Testis (tissue), 2 donors: ENCODE measurements at regions not wholly inside any gene's neighbourhood (a gene's known extent, or its start where the extent isn't known, plus 50 kb on each side); places are given as distances from the start of the nearest gene placed in this dataset.

ENCODE experiments used
- DNase-seq: peaks from one replicate; pipeline ENCODE4 v3.0.0-alpha.2; 2019
- H3K27ac ChIP-seq, 2 donors: fragments of 200-600 bp; sonication (generic); one replicate each; pipeline ENCODE4 v1.5.1; 2019
- H3K27me3 ChIP-seq: fragments of 200-600 bp; sonication (generic); one replicate; pipeline ENCODE4 v1.5.1; 2019
- H3K36me3 ChIP-seq: fragments of 200-600 bp; sonication (generic); one replicate; pipeline ENCODE4 v1.5.1; 2017; ENCODE audit warnings: low read depth; ENCODE audit errors: missing control alignments
- H3K4me1 ChIP-seq: fragments of 200-600 bp; sonication (generic); one replicate; pipeline ENCODE4 v1.5.1; 2019
- H3K4me3 ChIP-seq, 2 donors: fragments of 200-600 bp; sonication (generic); one replicate each; pipeline ENCODE4 v1.5.1; 2017 to 2019
- H3K9me3 ChIP-seq: fragments of 200-600 bp; sonication (generic); one replicate; pipeline ENCODE4 v1.5.1; 2017
- POLR2A ChIP-seq: fragments of 450-650 bp; IDR thresholded peaks from one replicate; pipeline ENCODE4 v1.6.1; 2017; ENCODE audit warnings: antibody characterized with exemption, mild to moderate bottlenecking, moderate library complexity
- WGBS, 2 donors: methylation state at CpG; one replicate each; pipeline ENCODE4 v1.1.5; 2018; 5-methylcytosine and 5-hydroxymethylcytosine counted together
- intact Hi-C: fragments of 100-400 bp; cut with DNase I; formaldehyde crosslinking; loops from one replicate; pipeline ENCODE4 v1.15.1; 2023; ENCODE audit warnings: low total_unique reads
- TF ChIP-seq, protein P1 (sequence below), 3 experiments: fragments of 450-650 bp in 2 of 3; fragments of 200-600 bp in 1 of 3; sonication (generic) in 1 of 3; IDR thresholded peaks; one replicate each; pipeline ENCODE4 v1.5.1; 2016 to 2019; ENCODE audit warnings: antibody characterized with exemption in 3 of 3, mild to moderate bottlenecking in 2 of 3, moderate library complexity in 1 of 3

DNA sequence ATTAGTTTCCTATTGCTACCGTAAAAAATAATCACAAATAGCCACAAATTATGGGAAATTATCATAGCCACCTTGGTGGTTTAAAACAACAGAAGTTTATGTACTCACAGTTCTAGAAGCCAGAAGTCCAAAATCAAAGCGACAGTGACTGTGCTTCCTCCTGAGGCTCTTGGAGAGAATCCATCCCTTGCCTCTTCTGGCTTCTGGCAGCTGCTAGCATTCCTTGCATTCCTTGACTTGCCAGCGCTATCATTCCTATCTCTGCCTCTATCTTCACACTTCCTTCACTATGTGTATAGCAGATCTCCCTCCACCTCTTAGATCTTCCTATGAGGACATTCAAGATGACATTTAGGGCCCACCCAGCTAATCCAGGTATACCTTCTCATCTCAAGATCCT, 180.1 kb upstream of the USP25 start:
- H3K27ac ChIP-seq: no peak overlapping the region
- no peaks in the 10 kb centered on the region for H3K4me1 ChIP-seq
- DNase-seq: no peak
- H3K36me3 ChIP-seq: no peaks in the 10 kb centered on the region
- H3K27me3 ChIP-seq: no peaks in the 10 kb centered on the region
- no peak overlapping the region for H3K4me3 ChIP-seq
- TF ChIP-seq, protein P1, sequence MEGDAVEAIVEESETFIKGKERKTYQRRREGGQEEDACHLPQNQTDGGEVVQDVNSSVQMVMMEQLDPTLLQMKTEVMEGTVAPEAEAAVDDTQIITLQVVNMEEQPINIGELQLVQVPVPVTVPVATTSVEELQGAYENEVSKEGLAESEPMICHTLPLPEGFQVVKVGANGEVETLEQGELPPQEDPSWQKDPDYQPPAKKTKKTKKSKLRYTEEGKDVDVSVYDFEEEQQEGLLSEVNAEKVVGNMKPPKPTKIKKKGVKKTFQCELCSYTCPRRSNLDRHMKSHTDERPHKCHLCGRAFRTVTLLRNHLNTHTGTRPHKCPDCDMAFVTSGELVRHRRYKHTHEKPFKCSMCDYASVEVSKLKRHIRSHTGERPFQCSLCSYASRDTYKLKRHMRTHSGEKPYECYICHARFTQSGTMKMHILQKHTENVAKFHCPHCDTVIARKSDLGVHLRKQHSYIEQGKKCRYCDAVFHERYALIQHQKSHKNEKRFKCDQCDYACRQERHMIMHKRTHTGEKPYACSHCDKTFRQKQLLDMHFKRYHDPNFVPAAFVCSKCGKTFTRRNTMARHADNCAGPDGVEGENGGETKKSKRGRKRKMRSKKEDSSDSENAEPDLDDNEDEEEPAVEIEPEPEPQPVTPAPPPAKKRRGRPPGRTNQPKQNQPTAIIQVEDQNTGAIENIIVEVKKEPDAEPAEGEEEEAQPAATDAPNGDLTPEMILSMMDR (IDR thresholded peaks at IDR 0.05): no peak
- TF ChIP-seq POLR2A: no peak
- intact Hi-C loops: no loop called here
- no peaks in the 10 kb centered on the region for H3K9me3 ChIP-seq
- 44 to 59% methylated on average over 3 of the region's 3 CpGs for WGBS, 2 donors

DNA sequence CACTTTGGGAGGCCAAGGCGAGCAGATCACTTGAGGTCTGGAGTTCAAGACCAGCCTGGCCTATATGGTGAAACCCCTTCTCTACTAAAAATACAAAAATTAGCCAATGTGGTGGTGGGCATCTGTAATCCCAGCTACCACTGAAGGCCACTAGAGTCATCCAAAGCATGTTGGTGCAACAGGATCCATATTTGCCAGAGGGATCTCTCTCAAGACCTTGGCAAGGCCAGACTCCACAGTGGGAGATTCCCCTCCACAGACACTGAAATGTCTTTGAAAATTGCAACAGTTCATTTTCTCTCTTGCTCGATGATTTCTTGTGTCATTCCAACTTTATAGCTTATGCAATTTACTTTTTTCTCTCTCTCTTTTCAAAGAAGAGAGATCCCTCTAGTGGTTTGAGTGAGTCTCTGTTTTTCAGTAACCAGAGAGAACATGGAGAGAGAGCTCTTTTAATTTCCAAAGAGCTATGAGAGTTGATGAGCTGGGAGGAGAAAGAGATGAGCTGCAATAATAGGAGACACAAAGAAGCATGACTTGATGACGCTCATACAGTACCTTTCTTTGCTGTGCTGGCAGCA, 176.8 kb upstream of the USP25 start:
- H3K9me3 ChIP-seq: no peaks in the 10 kb centered on the region
- H3K27ac ChIP-seq: no peak overlapping the region
- H3K4me3 ChIP-seq: no peak overlapping the region
- intact Hi-C loops: no loop called here
- no peaks in the 10 kb centered on the region for H3K4me1 ChIP-seq
- no peaks in the 10 kb centered on the region for H3K36me3 ChIP-seq
- WGBS, 2 donors: 48 to 61% methylated on average over 3 of the region's 3 CpGs
- TF ChIP-seq POLR2A: no peak
- TF ChIP-seq, protein P1 (IDR thresholded peaks at IDR 0.05): peak; percentile 7 to 41 (median 20)
- H3K27me3 ChIP-seq: no peaks in the 10 kb centered on the region
- DNase-seq: no peak

DNA sequence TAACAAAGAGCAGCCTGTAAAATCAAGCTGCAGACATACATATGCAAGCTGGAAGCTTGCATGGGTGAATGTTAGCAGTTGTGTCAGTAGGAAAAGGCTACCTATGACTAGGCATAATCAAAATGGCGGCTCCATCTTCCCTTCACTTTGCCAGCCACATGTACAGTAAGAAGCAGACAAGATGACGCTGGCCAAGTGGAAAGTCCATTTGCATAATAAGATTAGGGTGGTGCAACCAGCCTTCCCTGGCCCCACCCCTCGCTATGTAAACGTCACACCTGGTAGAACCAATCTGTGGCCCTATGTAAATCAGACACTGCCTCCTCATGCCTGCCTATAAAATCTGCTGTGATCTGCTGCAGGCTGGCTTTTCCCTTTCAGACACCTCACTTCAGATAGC, 171.9 kb upstream of the USP25 start:
- H3K9me3 ChIP-seq: no peaks in the 10 kb centered on the region
- no peak for DNase-seq
- WGBS, 2 donors: 63 to 73% methylated on average over 4 of the region's 4 CpGs
- H3K36me3 ChIP-seq: no peaks in the 10 kb centered on the region
- TF ChIP-seq POLR2A: no peak
- TF ChIP-seq, protein P1 (IDR thresholded peaks at IDR 0.05): no peak
- no peaks in the 10 kb centered on the region for H3K4me1 ChIP-seq
- no peak overlapping the region for H3K27ac ChIP-seq
- intact Hi-C loops: no loop called here
- no peaks in the 10 kb centered on the region for H3K27me3 ChIP-seq
- H3K4me3 ChIP-seq: no peak overlapping the region

DNA sequence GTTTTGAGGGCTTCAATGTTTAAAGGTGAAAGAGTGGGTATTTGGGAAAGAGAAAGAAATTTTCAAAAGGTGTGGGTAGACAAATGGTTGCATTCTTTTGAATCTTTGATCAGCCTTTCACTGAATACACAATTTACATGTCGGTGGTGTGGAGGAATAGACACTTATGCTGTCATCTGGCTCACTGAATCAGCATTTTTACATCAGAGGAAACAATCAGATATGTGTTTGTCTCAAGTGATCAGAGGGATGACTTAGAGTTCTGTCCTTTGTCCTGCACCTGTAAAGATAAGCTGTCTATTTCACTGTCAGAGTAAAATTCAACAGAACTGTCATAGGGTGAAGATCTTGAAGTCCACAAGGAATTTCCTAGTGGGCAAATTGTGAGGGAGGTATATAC, 170.9 kb upstream of the USP25 start:
- no peaks in the 10 kb centered on the region for H3K4me1 ChIP-seq
- H3K36me3 ChIP-seq: no peaks in the 10 kb centered on the region
- no peak for DNase-seq
- H3K4me3 ChIP-seq: no peak overlapping the region
- WGBS, 2 donors: 83 to 93% methylated on average over 1 of the region's 1 CpG
- intact Hi-C loops: no loop called here
- no peaks in the 10 kb centered on the region for H3K27me3 ChIP-seq
- H3K27ac ChIP-seq: no peak overlapping the region
- TF ChIP-seq POLR2A: no peak
- TF ChIP-seq, protein P1 (IDR thresholded peaks at IDR 0.05): no peak
- H3K9me3 ChIP-seq: no peaks in the 10 kb centered on the region

DNA sequence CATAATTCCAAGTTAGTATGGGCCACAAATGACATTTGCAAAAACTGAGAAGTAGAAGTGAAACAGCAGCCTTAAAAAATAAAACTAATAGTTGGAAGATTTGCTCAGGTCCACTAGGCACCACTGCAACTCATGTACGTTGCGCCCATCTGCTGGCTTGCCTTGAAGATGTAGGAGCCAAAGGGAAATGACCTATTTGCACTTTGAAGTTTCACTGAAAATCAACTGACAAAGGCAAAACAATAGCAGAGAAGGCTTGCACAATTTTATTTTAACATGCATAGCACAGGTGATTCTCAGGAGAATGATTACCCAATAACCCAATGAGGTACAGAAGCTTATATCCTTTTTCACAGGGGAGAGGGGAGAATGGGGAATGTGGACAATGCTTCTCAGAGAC, 170.1 kb upstream of the USP25 start:
- Histone ChIP-seq H3K27ac (no peak overlapping the region), H3K36me3 (no peaks in the 10 kb centered on the region), H3K27me3 (no peaks in the 10 kb centered on the region), H3K9me3 (no peaks in the 10 kb centered on the region), H3K4me3 (no peak overlapping the region), H3K4me1 (no peaks in the 10 kb centered on the region)
- intact Hi-C loops: no loop called here
- WGBS, 2 donors: 86 to 95% methylated on average over 2 of the region's 2 CpGs
- DNase-seq: no peak
- TF ChIP-seq POLR2A: no peak
- TF ChIP-seq, protein P1 (IDR thresholded peaks at IDR 0.05): no peak
